A549 (cell line): ENCODE measurements at regions not wholly inside any gene's neighbourhood (a gene's known extent, or its start where the extent isn't known, plus 50 kb on each side); places are given as distances from the start of the nearest gene placed in this dataset.

Source experiments
- CHD2 ChIP-seq: fragments of 150-350 bp; IDR thresholded peaks from 2 replicates; pipeline ENCODE4 v1.6.1; 2014; ENCODE audit warnings: low read length; ENCODE audit not compliant: partially characterized antibody
- EP300 ChIP-seq, 2 experiments: fragments of >200 bp; sonication (Bioruptor Twin); formaldehyde crosslinking; IDR thresholded peaks; 2 replicates in 1 of 2; 3 replicates in 1 of 2; pipeline ENCODE4 v1.6.1; 2016 to 2017
- GATA3 ChIP-seq: IDR thresholded peaks from 2 replicates; pipeline ENCODE4 v1.6.1; 2012; ENCODE audit warnings: borderline replicate concordance
- HDAC2 ChIP-seq: fragments of 200-600 bp; sonication (generic); IDR thresholded peaks from 2 replicates; pipeline ENCODE4 v1.6.1; 2016
- JUNB ChIP-seq: fragments of >200 bp; sonication (Bioruptor Twin); formaldehyde crosslinking; IDR thresholded peaks from 2 replicates; pipeline ENCODE4 v1.6.1; 2016
- KDM1A ChIP-seq: fragments of 200-600 bp; sonication (generic); IDR thresholded peaks from 2 replicates; pipeline ENCODE4 v1.6.1; 2016; ENCODE audit warnings: low read depth, mild to moderate bottlenecking
- PHF8 ChIP-seq: fragments of 200-600 bp; sonication (generic); IDR thresholded peaks from 2 replicates; pipeline ENCODE4 v1.6.1; 2016; ENCODE audit warnings: low read depth, mild to moderate bottlenecking, antibody characterized with exemption, moderate library complexity, borderline replicate concordance
- RCOR1 ChIP-seq: fragments of 150-350 bp; IDR thresholded peaks from 2 replicates; pipeline ENCODE4 v1.6.1; 2014; ENCODE audit warnings: antibody characterized with exemption, low read length, low read depth
- SREBF2 ChIP-seq: fragments of 450-650 bp; IDR thresholded peaks from 2 replicates; pipeline ENCODE4 v1.6.1; 2014; ENCODE audit warnings: mild to moderate bottlenecking, moderate library complexity
- ZSCAN20 ChIP-seq: fragments of 250-450 bp; sonication (Bioruptor Pico); IDR thresholded peaks from 2 replicates; pipeline ENCODE4 v1.8.0; 2022; ENCODE audit warnings: mild to moderate bottlenecking, moderate library complexity
- TF ChIP-seq, protein P1 (sequence below): fragments of >200 bp; sonication (Bioruptor Twin); formaldehyde crosslinking; IDR thresholded peaks from 3 replicates; pipeline ENCODE4 v1.5.1; 2016
- TF ChIP-seq, protein P2 (sequence below): IDR thresholded peaks from 2 replicates; pipeline ENCODE4 v1.6.1; 2012
- TF ChIP-seq, protein P3 (sequence below): IDR thresholded peaks from 2 replicates; pipeline ENCODE4 v1.6.1; 2012
- TF ChIP-seq, protein P4 (sequence below): fragments of 450-650 bp; IDR thresholded peaks from 2 replicates; pipeline ENCODE4 v1.6.1; 2014; ENCODE audit warnings: antibody characterized with exemption

DNA sequence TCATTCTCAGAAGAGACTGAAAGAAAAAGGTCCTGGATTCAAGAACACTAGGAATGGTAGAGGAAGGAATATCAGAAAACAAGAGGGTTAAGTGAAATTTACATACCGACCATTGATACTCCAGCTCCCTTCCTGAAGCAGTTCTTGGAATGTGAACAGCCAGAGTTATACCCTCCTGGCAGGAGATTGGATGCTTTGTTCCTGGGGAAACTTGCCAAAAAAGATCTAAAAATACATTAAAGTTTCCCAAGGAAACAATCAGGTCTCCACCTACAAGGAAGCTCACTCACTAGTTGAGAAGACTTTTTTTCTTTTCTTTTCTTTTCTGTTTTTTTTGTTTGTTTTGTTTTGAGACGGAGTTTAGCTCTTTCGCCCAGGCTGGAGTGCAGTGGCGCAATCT lies 91.1 kb downstream of the HLX start:
- TF ChIP-seq, protein P1, sequence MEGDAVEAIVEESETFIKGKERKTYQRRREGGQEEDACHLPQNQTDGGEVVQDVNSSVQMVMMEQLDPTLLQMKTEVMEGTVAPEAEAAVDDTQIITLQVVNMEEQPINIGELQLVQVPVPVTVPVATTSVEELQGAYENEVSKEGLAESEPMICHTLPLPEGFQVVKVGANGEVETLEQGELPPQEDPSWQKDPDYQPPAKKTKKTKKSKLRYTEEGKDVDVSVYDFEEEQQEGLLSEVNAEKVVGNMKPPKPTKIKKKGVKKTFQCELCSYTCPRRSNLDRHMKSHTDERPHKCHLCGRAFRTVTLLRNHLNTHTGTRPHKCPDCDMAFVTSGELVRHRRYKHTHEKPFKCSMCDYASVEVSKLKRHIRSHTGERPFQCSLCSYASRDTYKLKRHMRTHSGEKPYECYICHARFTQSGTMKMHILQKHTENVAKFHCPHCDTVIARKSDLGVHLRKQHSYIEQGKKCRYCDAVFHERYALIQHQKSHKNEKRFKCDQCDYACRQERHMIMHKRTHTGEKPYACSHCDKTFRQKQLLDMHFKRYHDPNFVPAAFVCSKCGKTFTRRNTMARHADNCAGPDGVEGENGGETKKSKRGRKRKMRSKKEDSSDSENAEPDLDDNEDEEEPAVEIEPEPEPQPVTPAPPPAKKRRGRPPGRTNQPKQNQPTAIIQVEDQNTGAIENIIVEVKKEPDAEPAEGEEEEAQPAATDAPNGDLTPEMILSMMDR, result no peak
- TF ChIP-seq EP300 (IDR thresholded peaks at IDR 0.05) (no peak), ZSCAN20 (CRISPR knock-in tag) (no peak), GATA3 (no peak), CHD2 (no peak), RCOR1 (no peak), PHF8 (no peak), KDM1A (no peak), JUNB (no peak), HDAC2 (no peak), SREBF2 (no peak)
- TF ChIP-seq, protein P2, sequence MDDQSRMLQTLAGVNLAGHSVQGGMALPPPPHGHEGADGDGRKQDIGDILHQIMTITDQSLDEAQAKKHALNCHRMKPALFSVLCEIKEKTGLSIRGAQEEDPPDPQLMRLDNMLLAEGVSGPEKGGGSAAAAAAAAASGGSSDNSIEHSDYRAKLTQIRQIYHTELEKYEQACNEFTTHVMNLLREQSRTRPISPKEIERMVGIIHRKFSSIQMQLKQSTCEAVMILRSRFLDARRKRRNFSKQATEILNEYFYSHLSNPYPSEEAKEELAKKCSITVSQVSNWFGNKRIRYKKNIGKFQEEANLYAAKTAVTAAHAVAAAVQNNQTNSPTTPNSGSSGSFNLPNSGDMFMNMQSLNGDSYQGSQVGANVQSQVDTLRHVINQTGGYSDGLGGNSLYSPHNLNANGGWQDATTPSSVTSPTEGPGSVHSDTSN, result no peak
- TF ChIP-seq, protein P3, sequence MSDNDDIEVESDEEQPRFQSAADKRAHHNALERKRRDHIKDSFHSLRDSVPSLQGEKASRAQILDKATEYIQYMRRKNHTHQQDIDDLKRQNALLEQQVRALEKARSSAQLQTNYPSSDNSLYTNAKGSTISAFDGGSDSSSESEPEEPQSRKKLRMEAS, result no peak
- TF ChIP-seq, protein P4, sequence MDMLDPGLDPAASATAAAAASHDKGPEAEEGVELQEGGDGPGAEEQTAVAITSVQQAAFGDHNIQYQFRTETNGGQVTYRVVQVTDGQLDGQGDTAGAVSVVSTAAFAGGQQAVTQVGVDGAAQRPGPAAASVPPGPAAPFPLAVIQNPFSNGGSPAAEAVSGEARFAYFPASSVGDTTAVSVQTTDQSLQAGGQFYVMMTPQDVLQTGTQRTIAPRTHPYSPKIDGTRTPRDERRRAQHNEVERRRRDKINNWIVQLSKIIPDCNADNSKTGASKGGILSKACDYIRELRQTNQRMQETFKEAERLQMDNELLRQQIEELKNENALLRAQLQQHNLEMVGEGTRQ, result no peak
